ENCODE measurements at regions not wholly inside any gene's neighbourhood (a gene's known extent, or its start where the extent isn't known, plus 50 kb on each side); places are given as distances from the start of the nearest gene placed in this dataset.

DNA sequence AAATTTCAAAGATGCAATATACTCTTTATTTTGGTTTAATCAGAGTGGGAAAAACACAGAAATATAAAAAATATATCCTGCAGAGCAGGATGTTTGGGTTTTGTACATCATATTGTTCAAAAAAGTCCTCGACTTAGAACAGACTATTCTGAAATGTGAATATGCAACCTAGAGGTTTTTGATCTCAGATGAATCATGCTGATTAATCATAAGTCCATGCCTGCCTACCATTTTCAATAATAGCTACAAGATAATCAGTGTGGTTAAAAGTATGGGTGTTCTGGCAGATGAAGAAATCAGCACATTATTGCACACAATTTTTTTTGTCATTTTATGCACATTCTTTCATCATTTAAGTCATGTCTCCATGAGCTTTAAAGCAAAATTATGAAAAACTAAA is 1261.0 kb upstream of the NXPH2 start:
- Histone ChIP-seq H3K4me3 (no peak overlapping the region), H3K27ac (no peak overlapping the region), H3K4me1 (replicated peaks in 1 of 2) (no peaks in the 10 kb centered on the region)
- peak in 2 of 8 experiments; percentile 49 to 55 for ATAC-seq (replicated peaks in 6 of 8)
- WGBS, 10 experiments: 0 to 100% (median 20%) methylated on average over 1 of the region's 1 CpG; no CpG with 5 or more reads in 3 of the 10 experiments
- in situ Hi-C loops (cut with MboI; ENCODE audit: low pct_unique_long_range_greater_than_20kb in 2 of 9, low sequenced_read_pairs in 9 of 9, unreplicated experiment in 9 of 9): no loop called here

- in situ Hi-C loops (cut with MboI; ENCODE audit: low pct_unique_long_range_greater_than_20kb in 2 of 9, low sequenced_read_pairs in 9 of 9, unreplicated experiment in 9 of 9): no loop called here
- Histone ChIP-seq H3K4me1 (replicated peaks in 1 of 2) (no peaks in the 10 kb centered on the region), H3K4me3 (no peak overlapping the region), H3K27ac (no peak overlapping the region)
- ATAC-seq (replicated peaks in 6 of 8): no peak
- WGBS, 10 experiments: 4 to 100% (median 71%) methylated on average over 1 to 2 of the region's 2 CpGs
These were observed 1253.4 kb upstream of the NXPH2 start for GRCh38 chr2:140033638-140034037.

DNA sequence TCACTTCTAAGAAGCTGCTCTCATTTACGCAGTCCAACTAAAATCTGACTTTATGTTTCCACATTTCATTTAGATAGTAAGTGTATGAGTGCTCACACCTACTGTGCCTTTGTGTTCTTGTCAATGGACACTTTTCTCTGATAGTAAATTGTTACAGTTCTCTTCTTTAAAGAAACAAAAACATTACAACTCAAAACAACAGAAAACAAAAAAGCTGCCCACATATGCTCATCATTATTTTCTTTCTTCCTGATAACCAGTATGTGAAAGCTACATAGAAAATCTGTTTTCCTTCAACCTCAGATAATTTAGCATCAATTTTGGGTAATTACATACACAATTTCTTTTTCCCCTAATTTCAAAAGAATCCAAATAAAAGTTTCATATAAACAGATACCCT is 1247.8 kb upstream of the NXPH2 start:
- ATAC-seq (replicated peaks in 6 of 8): no peak
- H3K27ac ChIP-seq: no peak overlapping the region
- in situ Hi-C loops (cut with MboI; ENCODE audit: low pct_unique_long_range_greater_than_20kb in 2 of 9, low sequenced_read_pairs in 9 of 9, unreplicated experiment in 9 of 9): no loop called here
- no peak overlapping the region for H3K4me3 ChIP-seq
- no peaks in the 10 kb centered on the region for H3K4me1 ChIP-seq (replicated peaks in 1 of 2)
- WGBS, 10 experiments: 29 to 100% (median 100%) methylated on average over 1 of the region's 1 CpG; no CpG with 5 or more reads in 5 of the 10 experiments

GRCh38 chr2:140027320-140027719 is 1247.1 kb upstream of the NXPH2 start:
- no peaks in the 10 kb centered on the region for H3K4me1 ChIP-seq (replicated peaks in 1 of 2)
- H3K27ac ChIP-seq: no peak overlapping the region
- no peak overlapping the region for H3K4me3 ChIP-seq
- 8 to 100% (median 91%) methylated on average over 1 to 7 of the region's 7 CpGs; no CpG with 5 or more reads in 5 of the 10 experiments for WGBS, 10 experiments
- in situ Hi-C loops (cut with MboI; ENCODE audit: low pct_unique_long_range_greater_than_20kb in 2 of 9, low sequenced_read_pairs in 9 of 9, unreplicated experiment in 9 of 9): no loop called here
- ATAC-seq (replicated peaks in 6 of 8): no peak

DNA sequence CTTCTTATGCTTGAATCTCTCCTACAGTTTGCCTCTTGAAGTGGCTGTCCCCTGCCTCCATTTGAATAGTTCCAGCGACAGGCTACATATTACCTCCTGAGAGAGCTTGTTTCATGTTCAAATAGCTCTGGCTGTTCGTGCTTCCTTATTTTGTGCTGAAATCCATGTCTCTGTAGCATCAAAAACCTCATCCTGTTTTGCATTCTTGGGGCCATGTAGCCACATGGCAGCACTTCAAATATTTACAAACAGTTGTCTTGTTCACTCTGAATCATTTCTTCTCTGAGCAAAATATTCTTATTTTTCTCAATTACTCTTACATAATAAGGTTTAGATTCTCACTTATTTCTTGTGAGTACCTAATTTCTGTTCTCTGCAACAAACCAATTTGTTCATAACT is 1243.1 kb upstream of the NXPH2 start:
- in situ Hi-C loops (cut with MboI; ENCODE audit: low pct_unique_long_range_greater_than_20kb in 2 of 9, low sequenced_read_pairs in 9 of 9, unreplicated experiment in 9 of 9): no loop called here

GRCh38 chr2:140018541-140018940 is 1238.4 kb upstream of the NXPH2 start:
- WGBS, 10 experiments: 4 to 100% (median 43%) methylated on average over 1 to 2 of the region's 2 CpGs; no CpG with 5 or more reads in 1 of the 10 experiments
- ATAC-seq (replicated peaks in 6 of 8): no peak
- Histone ChIP-seq H3K4me1 (replicated peaks in 1 of 2) (peaks cover 0 to 2% of the 10 kb centered on the region in 2 donors), H3K4me3 (no peak overlapping the region), H3K27ac (no peak overlapping the region)
- in situ Hi-C loops (cut with MboI; ENCODE audit: low pct_unique_long_range_greater_than_20kb in 2 of 9, low sequenced_read_pairs in 9 of 9, unreplicated experiment in 9 of 9): no loop called here

More for the DNA sequence above, 1243.1 kb upstream of the NXPH2 start:
- ATAC-seq (replicated peaks in 6 of 8): no peak
- Histone ChIP-seq H3K27ac (no peak overlapping the region), H3K4me3 (no peak overlapping the region), H3K4me1 (replicated peaks in 1 of 2) (no peaks in the 10 kb centered on the region)
- WGBS, 10 experiments: 0 to 50% (median 32%) methylated on average over 2 of the region's 2 CpGs; no CpG with 5 or more reads in 2 of the 10 experiments

DNA sequence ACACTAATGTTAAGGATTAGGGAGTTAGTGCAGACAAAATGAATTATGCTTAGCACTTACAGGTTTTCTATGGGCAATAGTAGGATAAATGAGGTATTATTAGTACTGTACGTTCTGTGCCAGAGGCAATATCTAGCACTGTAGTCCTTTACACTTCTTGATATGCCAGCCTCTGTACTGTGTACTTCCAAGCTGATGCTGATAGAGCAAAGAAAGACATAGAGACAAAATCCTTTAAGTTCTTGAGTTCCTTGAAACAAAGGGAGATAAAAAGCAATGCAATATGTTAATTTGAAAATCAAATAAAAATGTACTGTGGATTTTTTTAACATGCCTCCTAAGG is 1234.0 kb upstream of the NXPH2 start:
- Histone ChIP-seq H3K27ac (no peak overlapping the region), H3K4me1 (replicated peaks in 1 of 2) (peaks cover 0 to 2% of the 10 kb centered on the region in 2 donors), H3K4me3 (no peak overlapping the region)
- in situ Hi-C loops (cut with MboI; ENCODE audit: low pct_unique_long_range_greater_than_20kb in 2 of 9, low sequenced_read_pairs in 9 of 9, unreplicated experiment in 9 of 9): no loop called here
- ATAC-seq (replicated peaks in 6 of 8): peak in 2 of 8 experiments; percentile 52 to 74
- WGBS, 10 experiments: 11 to 100% (median 83%) methylated on average over 1 of the region's 1 CpG; no CpG with 5 or more reads in 5 of the 10 experiments

DNA sequence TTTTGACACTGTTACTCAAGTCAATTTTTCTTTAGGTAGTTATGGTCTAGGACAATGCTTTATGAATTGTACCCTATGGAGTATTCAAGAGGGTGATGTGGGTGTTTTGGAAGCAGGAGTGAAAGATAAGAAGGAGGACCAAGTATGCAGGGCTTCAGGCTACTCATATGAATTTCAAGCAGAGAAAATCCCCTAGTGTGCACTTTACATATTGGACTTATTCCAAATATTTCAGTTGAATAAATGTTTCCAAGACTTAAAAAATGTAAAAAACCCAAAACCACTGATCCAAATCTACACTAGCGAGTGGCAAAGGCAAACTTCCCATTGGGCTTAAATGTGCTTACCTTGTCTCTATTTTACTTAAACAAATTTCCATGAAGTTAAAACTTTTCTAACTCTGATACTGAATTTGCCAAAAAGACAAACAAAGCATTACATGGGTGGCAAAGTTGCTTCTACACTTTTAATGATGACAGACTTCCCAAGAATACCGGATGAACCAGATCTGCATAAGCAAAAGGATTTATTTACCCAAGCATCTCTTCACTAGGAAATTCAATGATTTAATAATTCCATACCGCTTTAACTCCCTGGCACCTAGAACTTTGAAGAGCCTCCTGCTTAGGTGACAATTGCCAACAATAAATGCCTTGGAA is 1233.5 kb upstream of the NXPH2 start:
- Histone ChIP-seq H3K4me3 (no peak overlapping the region), H3K27ac (no peak overlapping the region), H3K4me1 (replicated peaks in 1 of 2) (peaks cover 0 to 2% of the 10 kb centered on the region in 2 donors)
- in situ Hi-C loops (cut with MboI; ENCODE audit: low pct_unique_long_range_greater_than_20kb in 2 of 9, low sequenced_read_pairs in 9 of 9, unreplicated experiment in 9 of 9): no loop called here
- 0 to 100% (median 92%) methylated on average over 1 to 3 of the region's 3 CpGs; no CpG with 5 or more reads in 1 of the 10 experiments for WGBS, 10 experiments
- ATAC-seq (replicated peaks in 6 of 8): peak in 3 of 8 experiments; percentile 53 to 83 (median 64)

GRCh38 chr2:140011287-140011686 is 1231.1 kb upstream of the NXPH2 start:
- no peak overlapping the region for H3K27ac ChIP-seq
- H3K4me1 ChIP-seq (replicated peaks in 1 of 2): peaks cover 0 to 2% of the 10 kb centered on the region in 2 donors
- no peak overlapping the region for H3K4me3 ChIP-seq
- 19 to 100% (median 79%) methylated on average over 1 to 2 of the region's 2 CpGs; no CpG with 5 or more reads in 1 of the 10 experiments for WGBS, 10 experiments
- in situ Hi-C loops (cut with MboI; ENCODE audit: low pct_unique_long_range_greater_than_20kb in 2 of 9, low sequenced_read_pairs in 9 of 9, unreplicated experiment in 9 of 9): no loop called here
- ATAC-seq (replicated peaks in 6 of 8): no peak

DNA sequence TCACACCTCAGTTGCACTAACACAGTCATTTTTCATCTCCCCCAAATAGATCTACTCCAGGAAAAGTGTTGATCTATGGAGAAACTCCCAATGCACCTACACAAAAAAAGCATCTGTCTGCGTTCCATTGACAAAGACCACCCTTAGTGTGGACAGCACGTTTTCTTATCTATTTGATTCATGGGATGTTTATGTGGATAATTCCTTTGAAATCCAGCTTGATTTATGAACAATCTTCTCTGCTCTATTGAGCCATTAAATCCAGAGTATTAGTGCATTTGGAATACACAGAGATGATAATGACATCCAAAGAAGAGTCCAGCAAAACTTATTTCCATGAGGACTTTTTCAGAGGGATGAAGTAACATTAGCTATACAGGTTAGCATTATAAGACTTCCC is 1221.9 kb upstream of the NXPH2 start:
- no peak overlapping the region for H3K4me3 ChIP-seq
- no peak overlapping the region for H3K27ac ChIP-seq
- in situ Hi-C loops (cut with MboI; ENCODE audit: low pct_unique_long_range_greater_than_20kb in 2 of 9, low sequenced_read_pairs in 9 of 9, unreplicated experiment in 9 of 9): no loop called here
- 0 to 89% (median 60%) methylated on average over 1 to 2 of the region's 2 CpGs; no CpG with 5 or more reads in 5 of the 10 experiments for WGBS, 10 experiments
- peak in 3 of 8 experiments; percentile 27 to 69 (median 64) for ATAC-seq (replicated peaks in 6 of 8)
- peaks cover 0 to 33% of the 10 kb centered on the region in 2 donors for H3K4me1 ChIP-seq (replicated peaks in 1 of 2)

DNA sequence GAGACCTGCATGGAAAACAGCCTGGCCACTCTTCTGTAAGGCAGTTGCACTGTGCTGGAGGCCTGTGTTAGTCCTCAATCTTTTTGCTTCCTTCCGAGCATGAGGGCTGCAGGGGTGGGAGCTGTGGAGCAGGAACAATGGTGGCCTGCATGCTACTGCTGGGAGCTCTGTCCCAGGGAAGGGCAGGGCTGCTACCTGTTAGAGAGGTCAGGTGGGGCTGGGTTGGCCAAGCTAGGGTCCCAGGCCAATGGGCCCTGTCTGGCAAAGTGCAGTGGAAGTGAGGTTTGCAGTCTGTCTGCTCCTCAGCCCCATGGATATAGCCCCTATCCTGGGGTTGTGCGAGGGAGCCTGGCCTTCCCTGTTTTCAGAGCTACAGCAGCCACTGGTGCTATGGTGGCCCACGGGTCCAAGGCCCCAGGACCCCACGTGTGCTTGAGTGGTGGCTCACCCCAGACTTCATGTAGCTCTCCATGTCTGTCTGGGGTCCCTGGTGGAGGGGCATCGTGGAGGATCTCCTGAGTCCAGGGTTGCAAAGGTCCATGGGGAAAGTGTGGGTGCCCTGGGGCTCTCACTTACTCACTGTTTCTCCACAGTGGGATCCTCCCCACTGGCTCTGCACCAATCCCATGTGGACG is 1212.6 kb upstream of the NXPH2 start:
- in situ Hi-C loops (cut with MboI; ENCODE audit: low pct_unique_long_range_greater_than_20kb in 2 of 9, low sequenced_read_pairs in 9 of 9, unreplicated experiment in 9 of 9): no loop called here
- Histone ChIP-seq H3K4me1 (replicated peaks in 1 of 2) (no peaks in the 10 kb centered on the region), H3K27ac (no peak overlapping the region), H3K4me3 (no peak overlapping the region)
- WGBS, 10 experiments: 47 to 100% (median 92%) methylated on average over 1 to 3 of the region's 6 CpGs; no CpG with 5 or more reads in 5 of the 10 experiments
- ATAC-seq (replicated peaks in 6 of 8): no peak

GRCh38 chr2:139992078-139992477 is 1211.9 kb upstream of the NXPH2 start:
- no peak for ATAC-seq (replicated peaks in 6 of 8)
- WGBS, 10 experiments: 17 to 100% methylated on average over 1 of the region's 6 CpGs; no CpG with 5 or more reads in 8 of the 10 experiments
- no peaks in the 10 kb centered on the region for H3K4me1 ChIP-seq (replicated peaks in 1 of 2)
- H3K27ac ChIP-seq: no peak overlapping the region
- no peak overlapping the region for H3K4me3 ChIP-seq
- in situ Hi-C loops (cut with MboI; ENCODE audit: low pct_unique_long_range_greater_than_20kb in 2 of 9, low sequenced_read_pairs in 9 of 9, unreplicated experiment in 9 of 9): no loop called here

DNA sequence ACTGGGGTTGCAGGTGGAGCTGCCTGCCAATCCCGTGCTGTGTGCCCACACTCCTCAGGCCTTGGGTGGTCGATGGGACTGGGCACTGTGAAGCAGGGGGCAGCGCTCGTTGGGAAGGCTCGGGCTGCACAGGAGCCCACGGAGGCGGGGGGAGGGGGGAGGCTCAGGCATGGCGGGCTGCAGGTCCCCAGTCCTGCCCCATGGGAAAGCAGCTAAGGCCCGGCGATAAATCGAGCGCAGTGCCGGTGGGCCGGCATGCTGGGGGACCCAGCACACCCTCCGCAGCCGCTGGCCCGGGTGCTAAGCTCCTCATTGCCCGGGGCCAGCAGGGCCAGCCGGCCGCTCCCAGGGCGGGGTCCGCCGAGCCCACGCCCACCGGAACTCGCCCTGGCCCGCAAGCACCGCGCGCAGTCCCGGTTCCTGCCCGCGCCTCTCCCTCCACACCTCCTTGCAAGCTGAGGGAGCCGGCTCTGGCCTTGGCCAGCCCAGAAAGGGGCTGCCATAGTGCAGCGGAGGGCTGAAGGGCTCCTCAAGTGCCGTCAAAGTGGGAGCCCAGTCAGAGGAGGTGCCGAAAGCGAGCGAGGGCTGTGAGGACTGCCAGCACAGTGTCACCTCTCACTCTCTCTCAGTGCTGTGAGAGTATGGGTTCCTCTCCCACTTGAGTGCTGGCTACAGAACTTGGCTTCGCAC is 1210.6 kb upstream of the NXPH2 start:
- 83 to 100% (median 93%) methylated on average over 1 to 3 of the region's 40 CpGs; no CpG with 5 or more reads in 7 of the 10 experiments for WGBS, 10 experiments
- Histone ChIP-seq H3K4me1 (replicated peaks in 1 of 2) (no peaks in the 10 kb centered on the region), H3K27ac (no peak overlapping the region), H3K4me3 (no peak overlapping the region)
- in situ Hi-C loops (cut with MboI; ENCODE audit: low pct_unique_long_range_greater_than_20kb in 2 of 9, low sequenced_read_pairs in 9 of 9, unreplicated experiment in 9 of 9): no loop called here
- ATAC-seq (replicated peaks in 6 of 8): no peak

Data from motor neuron (in vitro differentiated cells).